Adrenal gland (tissue), 5 donors: ENCODE measurements at regions not wholly inside any gene's neighbourhood (a gene's known extent, or its start where the extent isn't known, plus 50 kb on each side); places are given as distances from the start of the nearest gene placed in this dataset.

Experiments used
- POLR2A ChIP-seq, 2 donors: fragments of 450-650 bp; IDR thresholded peaks; one replicate each; pipeline ENCODE4 v1.6.1; 2017; ENCODE audit warnings: antibody characterized with exemption in 2 of 2, mild to moderate bottlenecking in 2 of 2, moderate library complexity in 1 of 2
- TF ChIP-seq, protein P1 (sequence below), 6 experiments: fragments of 450-650 bp in 4 of 6; fragments of 200-600 bp in 2 of 6; sonication (generic) in 1 of 6; IDR thresholded peaks; 1 replicate in 5 of 6; 2 replicates in 1 of 6; pipeline versions ENCODE4 v1.5.1 to v1.8.0; 2016 to 2021; ENCODE audit warnings: antibody characterized with exemption in 6 of 6, mild to moderate bottlenecking in 2 of 6, moderate library complexity in 1 of 6
- donor health status: DM: no; HTN: no; CAD: no.

GRCh38 chr9:73061146-73061545, 90.5 kb upstream of the ANXA1 start:
- TF ChIP-seq, protein P1, sequence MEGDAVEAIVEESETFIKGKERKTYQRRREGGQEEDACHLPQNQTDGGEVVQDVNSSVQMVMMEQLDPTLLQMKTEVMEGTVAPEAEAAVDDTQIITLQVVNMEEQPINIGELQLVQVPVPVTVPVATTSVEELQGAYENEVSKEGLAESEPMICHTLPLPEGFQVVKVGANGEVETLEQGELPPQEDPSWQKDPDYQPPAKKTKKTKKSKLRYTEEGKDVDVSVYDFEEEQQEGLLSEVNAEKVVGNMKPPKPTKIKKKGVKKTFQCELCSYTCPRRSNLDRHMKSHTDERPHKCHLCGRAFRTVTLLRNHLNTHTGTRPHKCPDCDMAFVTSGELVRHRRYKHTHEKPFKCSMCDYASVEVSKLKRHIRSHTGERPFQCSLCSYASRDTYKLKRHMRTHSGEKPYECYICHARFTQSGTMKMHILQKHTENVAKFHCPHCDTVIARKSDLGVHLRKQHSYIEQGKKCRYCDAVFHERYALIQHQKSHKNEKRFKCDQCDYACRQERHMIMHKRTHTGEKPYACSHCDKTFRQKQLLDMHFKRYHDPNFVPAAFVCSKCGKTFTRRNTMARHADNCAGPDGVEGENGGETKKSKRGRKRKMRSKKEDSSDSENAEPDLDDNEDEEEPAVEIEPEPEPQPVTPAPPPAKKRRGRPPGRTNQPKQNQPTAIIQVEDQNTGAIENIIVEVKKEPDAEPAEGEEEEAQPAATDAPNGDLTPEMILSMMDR (IDR thresholded peaks at IDR 0.05): no peak
- TF ChIP-seq POLR2A (IDR thresholded peaks at IDR 0.05): no peak
